ENCODE measurements at regions not wholly inside any gene's neighbourhood (a gene's known extent, or its start where the extent isn't known, plus 50 kb on each side); places are given as distances from the start of the nearest gene placed in this dataset.

DNA sequence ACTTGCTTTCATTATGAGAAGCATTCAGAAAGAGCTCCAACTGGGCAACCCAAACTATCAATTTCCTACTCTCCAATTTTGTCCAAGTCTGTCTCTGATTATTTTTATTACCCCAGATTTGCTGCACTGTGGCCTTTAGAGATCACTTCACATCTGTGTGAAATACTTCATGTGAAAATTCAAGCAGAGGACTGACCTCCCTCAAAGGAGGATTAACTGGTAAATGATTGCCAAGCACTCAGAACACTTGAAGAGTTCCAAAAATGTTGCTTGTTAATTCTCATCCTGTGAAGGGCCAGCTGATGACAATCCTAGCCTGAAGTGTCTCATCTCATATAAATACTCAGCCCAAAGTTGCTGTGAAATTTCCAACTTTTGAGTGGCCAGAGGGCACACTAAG lies 182.8 kb upstream of the DGKB start:
- TF ChIP-seq ZBTB38 (CRISPR knock-in tag; IDR thresholded peaks at IDR 0.05) (no peak), HNRNPK (IDR thresholded peaks at IDR 0.05; ENCODE audit: low read depth, low read length, poor library complexity, severe bottlenecking) (no peak), TAF1 (CRISPR knock-in tag; IDR thresholded peaks at IDR 0.05) (no peak)

Data from HepG2 (cell line).